ENCODE measurements at regions not wholly inside any gene's neighbourhood (a gene's known extent, or its start where the extent isn't known, plus 50 kb on each side); places are given as distances from the start of the nearest gene placed in this dataset.

- DNase-seq, result no peak
Measured at GRCh38 chr6:94511502-94512088, 1065.7 kb upstream of the MANEA start.

- DNase-seq, result no peak
Measured at GRCh38 chr6:94510877-94511276, 1066.5 kb upstream of the MANEA start.

- no peak for DNase-seq
Measured at GRCh38 chr6:94501516-94501915, 1075.8 kb upstream of the MANEA start.

- DNase-seq, result no peak
Measured at GRCh38 chr6:94498099-94498498, 1078.7 kb upstream of the EPHA7 start.

GRCh38 chr6:94494500-94494899 lies 1075.1 kb upstream of the EPHA7 start:
- no peak for DNase-seq

- no peak for DNase-seq
Measured at GRCh38 chr6:94487371-94487770, 1068.0 kb upstream of the EPHA7 start.

- DNase-seq, result no peak
Measured at GRCh38 chr6:94478133-94479005, 1059.0 kb upstream of the EPHA7 start.

GRCh38 chr6:94468830-94469229 lies 1049.5 kb upstream of the EPHA7 start:
- no peak for DNase-seq

GRCh38 chr6:94464018-94464510 lies 1044.7 kb upstream of the EPHA7 start:
- no peak for DNase-seq

GRCh38 chr6:94463306-94463705 lies 1043.9 kb upstream of the EPHA7 start:
- DNase-seq, result no peak

- no peak for DNase-seq
Measured at GRCh38 chr6:94462231-94462630, 1042.9 kb upstream of the EPHA7 start.

- DNase-seq, result no peak
Measured at GRCh38 chr6:94456266-94456665, 1036.9 kb upstream of the EPHA7 start.

- DNase-seq, result no peak
Measured at GRCh38 chr6:94454231-94454630, 1034.9 kb upstream of the EPHA7 start.

- DNase-seq, result no peak
Measured at GRCh38 chr6:94446120-94446519, 1026.8 kb upstream of the EPHA7 start.

- DNase-seq, result no peak
Measured at GRCh38 chr6:94443701-94444100, 1024.3 kb upstream of the EPHA7 start.

- DNase-seq, result no peak
Measured at GRCh38 chr6:94424692-94425091, 1005.3 kb upstream of the EPHA7 start.

- no peak for DNase-seq
Measured at GRCh38 chr6:94417363-94417762, 998.0 kb upstream of the EPHA7 start.

- no peak for DNase-seq
Measured at GRCh38 chr6:94414041-94414440, 994.7 kb upstream of the EPHA7 start.

GRCh38 chr6:94401311-94401710 lies 982.0 kb upstream of the EPHA7 start:
- DNase-seq, result no peak

GRCh38 chr6:94394822-94395221 lies 975.5 kb upstream of the EPHA7 start:
- DNase-seq, result no peak

GRCh38 chr6:94389218-94389617 lies 969.9 kb upstream of the EPHA7 start:
- DNase-seq, result no peak

- DNase-seq, result no peak
Measured at GRCh38 chr6:94377835-94378234, 958.5 kb upstream of the EPHA7 start.

- no peak for DNase-seq
Measured at GRCh38 chr6:94376876-94377275, 957.5 kb upstream of the EPHA7 start.

GRCh38 chr6:94372229-94372628 lies 952.9 kb upstream of the EPHA7 start:
- DNase-seq, result no peak
